Stimulated activated naive CD8-positive, alpha-beta T cell treated with anti-CD3 and anti-CD28 coated beads, Interleukin-15, Interleukin-2, amounts not matched to agents 100 U/mL and 50 U/mL, for 24 hours (primary cell): ENCODE measurements at regions not wholly inside any gene's neighbourhood (a gene's known extent, or its start where the extent isn't known, plus 50 kb on each side); places are given as distances from the start of the nearest gene placed in this dataset.

Experiments used
- ATAC-seq: fragments of 150-1000 bp; cut with Tn5 transposase; one replicate; pipeline ENCODE4 v1.10.0; 2021
- DNase-seq: peaks from one replicate; pipeline ENCODE4 v3.0.0; 2021

DNA sequence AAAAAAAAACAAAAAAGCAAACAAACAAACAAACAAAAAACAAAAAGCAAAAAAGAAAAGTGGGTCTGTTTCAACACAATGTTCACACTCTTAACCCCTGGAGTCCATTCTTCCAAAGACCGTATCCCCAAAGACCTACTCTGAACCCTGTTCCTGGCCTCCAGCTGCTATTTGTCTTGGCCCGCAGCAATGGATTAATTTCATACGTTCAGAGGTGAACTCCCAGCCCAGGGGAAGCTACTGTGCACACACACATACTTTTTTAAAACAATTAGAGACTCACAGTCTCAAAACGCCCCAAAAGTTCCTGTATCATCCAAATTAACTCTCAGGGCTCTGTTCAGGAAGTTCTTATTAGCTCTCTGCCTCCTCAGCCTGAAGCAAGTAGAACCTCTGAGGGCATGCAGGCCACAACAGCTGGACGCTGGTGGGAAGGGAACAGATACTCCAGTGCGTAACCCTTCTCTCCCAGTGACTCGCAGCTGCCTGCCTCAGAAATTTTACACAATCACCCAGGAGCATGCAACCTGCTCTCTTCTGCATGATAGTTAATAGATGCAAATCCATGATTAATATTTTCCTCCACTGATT, 395.4 kb downstream of the RRAGC start:
- ATAC-seq = no peak

DNA sequence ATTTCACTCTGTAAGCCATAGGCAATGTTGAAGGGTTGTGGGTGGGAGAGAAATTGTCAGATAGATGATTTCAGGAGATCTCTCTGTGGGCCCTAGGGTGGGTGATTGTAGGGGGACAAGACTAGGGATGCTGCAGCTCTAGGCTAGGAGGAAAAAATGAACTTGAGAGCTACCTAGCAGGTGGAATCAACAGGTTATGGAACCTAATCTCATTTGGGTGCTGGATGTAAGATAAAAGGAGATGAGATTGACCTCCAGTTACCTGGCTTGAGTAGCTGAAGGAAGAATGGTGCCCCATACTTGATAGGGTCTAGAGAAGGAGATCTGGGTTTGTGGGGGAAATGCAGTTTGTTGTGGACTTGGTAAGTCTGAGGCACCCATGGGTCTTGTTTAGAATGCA, 396.5 kb downstream of the RRAGC start:
- DNase-seq = no peak

More for the DNA sequence above, 395.4 kb downstream of the RRAGC start:
- no peak for DNase-seq

DNA sequence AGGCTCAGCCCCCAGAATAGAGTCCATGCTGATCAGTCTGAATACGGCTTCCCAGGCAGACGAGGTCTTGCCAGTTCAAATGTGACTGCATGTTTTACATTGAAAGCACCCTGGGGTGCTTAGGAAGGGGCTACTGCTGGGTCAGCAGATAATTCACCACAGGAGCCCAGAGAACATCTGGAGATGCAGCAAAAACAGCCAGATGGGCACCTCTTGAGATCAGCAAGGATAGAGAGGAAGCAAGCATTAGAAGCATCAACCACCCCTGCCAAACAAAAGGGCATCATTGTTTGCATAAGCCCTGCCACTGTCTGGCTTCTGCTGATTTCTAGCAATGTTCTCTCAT, 403.1 kb downstream of the RRAGC start:
- DNase-seq = no peak
- no peak for ATAC-seq

More for the DNA sequence above, 396.5 kb downstream of the RRAGC start:
- no peak for ATAC-seq

DNA sequence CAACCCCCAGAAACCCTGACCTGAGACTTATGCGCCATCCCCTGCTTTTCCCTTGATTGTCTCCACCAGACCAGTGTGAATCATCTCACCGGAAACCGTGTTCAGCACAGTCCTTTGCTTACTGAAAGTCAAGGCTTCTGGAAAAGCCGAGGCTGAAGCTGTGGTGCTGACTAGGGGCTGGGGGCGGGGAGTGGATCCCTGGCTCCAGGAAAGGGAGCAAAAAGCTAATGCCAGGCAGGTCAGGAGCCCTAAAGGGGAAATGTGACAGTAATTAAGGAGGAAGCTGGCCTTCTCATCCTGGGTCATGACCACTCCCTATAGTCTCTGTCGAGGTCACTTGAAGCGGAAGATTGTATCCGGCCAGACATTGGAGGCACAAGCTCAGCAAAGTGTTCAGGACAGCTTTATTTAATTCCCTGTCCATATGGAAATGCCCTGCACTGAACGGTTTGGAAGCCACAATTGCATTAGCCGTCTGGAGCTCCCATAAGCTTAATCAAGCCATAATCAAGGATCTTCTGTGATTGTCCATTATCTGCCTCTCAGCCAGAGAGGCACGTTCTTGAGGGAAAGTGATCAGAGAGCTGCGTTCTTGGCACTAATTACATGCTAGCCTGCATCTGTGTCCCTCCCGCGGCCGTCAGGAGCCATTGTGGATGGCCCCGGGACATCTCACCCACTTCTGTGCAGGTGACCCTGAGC, 403.6 kb downstream of the RRAGC start:
- ATAC-seq = no peak

DNA sequence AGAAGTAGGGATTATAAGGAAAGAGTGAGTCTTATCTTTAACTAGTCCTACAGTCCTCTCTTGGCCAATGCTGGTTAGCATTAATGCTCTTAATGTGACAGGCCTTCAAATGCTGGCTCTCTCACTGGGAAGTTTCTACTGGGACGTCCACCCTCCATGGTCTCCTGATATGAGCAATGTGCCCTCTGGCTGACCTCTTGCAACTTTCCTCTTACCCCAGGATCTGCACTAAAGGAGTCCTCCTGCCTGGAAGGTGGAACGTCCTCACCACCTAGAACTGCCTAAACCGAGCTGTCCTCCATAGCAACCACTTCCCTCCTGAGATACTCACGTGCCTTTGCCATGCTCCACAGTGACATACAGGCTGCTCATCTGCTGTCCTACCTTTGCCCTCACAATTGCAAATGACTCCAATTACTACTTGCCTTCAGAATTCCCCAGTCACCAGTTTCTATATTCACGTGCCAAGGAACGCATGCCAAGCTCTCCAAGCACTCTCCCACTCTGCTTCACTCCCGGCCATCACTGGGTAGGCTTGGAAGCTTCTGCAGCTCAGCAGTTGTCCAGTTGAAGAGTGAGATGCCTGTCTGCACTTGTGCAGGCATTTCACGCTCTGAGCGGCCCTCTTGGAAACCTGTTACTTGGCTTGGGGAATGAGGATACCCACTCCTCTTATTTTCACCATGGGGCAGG, 404.7 kb downstream of the RRAGC start:
- DNase-seq = no peak
- no peak for ATAC-seq

More for the DNA sequence above, 403.6 kb downstream of the RRAGC start:
- DNase-seq = no peak

DNA sequence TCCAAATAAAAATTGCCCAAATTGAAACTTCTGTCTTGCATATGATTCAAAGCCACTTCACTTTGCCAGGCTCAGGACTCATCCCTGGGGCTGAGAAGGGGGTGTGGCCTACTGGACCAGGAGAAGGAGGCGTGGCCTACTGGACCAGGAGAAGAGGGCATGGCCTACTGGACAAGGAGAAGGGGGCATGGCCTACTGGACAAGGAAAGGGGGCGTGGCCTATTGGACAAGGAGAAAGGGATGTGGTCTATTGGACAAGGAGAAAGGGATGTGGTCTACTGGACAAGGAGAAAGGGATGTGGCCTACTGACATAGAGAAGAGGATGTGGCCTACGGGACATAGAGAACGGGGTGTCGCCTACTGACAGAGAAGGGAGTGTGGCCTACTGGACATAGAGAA, 405.3 kb downstream of the RRAGC start:
- no peak for ATAC-seq
- no peak for DNase-seq

DNA sequence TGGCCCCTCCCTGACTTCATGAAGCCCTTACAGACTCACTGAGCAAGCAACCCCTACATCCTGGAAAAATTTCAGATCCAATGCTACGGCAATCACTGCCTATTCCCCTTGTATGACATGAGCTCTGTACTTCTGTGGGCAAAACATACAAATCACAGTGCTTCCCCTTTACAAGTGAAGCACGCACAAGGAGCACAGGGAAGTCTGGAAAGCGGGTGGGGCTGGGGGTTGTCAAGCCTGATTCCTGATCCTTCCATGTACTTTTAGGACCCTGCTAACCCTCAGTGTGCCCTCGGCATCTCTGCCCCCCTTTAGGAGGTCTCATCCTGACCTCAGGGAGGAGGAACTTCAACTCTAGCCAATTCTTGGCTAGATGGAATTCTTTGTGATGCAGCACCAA, 405.7 kb upstream of the POU3F1 start:
- DNase-seq (no peak), ATAC-seq (no peak)

DNA sequence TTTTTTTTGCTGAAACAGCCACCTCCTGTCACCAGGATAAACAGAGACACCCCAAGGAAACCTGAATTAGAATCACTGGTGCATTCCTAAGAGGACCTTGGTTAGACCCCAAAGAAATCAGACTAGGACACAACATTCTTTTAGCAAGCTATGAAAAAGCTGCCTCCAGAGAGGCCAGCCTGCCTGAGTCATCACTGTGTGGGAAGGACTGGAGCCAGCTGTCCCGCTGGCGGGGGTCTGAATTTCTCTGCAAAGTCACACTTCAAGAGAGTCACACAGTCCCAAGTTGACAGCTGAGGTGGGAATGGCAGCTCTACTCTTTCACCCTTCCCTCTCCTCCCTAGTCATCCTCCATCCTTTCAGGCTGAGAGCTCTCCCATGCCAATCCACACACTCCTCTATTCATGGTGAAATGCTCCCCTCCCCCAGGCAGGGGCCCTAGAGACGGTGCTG, 405.0 kb upstream of the POU3F1 start:
- no peak for DNase-seq
- ATAC-seq = peak; percentile 43

DNA sequence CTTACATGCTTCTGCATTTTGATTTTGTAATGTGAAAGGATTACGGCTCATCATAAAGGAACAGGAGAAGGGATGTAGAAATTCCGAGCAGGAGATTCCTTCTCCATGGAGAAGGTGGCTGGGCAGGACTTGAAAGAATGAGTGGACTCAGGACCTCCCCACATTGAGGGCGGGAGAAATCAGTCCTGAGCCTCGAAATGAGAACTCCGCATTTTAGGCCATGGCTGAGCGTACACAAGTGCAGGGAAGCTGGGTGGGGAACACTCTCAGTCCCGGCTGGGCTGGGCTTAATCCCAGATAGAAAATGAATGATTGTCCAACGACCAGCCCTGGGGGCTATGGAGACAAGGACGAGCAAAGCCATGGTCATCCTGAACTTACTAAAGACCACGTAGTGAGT, 402.3 kb upstream of the POU3F1 start:
- ATAC-seq = no peak
- no peak for DNase-seq

DNA sequence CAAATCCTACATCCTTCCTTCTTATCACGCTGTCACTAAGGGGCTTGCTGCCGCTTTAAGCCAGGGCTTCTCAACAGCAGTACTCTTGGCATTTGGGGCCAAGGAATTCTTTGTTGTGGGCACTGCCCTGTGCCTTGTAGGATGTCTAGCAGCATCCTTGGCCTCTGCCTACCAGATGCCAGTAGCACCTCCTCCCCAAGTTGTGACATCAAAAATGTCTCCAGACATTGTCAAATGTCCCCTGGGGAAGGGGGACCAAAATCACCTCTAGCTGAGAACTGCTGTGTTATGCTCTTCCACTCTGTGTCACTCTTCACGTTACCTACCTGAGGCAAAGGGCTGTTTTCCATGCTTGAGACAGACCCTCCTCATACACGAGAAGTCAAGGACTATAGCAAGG, 400.3 kb upstream of the POU3F1 start:
- no peak for ATAC-seq
- DNase-seq = no peak

DNA sequence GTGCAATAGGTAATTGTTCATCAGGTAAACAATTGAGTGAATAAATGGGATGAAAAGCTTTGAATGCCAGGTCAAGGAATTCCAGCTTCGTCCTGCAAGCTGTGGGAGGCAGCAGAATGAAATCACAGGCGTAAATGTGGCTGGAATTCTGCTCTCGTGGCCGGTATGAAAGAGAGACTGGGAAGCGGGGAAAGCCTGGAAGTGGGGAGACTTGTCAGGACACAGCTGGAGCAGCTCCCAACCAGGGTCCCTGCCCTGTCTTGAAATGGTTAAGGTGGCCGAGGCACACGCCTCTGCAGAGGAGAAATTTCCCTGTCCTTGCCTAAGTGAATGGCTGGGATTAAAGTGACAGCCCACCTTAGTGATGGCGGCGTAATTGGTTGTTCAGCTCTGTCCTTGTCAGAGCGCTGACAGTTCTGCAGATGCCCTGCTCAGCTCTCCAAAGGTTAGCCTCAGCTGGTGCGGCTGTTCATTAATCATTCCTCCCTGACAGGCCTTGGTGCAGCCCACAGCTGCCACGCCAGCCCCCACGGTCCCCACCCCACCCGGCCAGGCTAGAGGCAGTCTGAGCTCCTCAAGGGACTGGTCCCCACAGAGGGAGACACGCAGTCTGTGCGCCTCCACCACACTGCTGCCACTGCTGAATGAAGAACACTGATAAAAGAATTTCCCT, 398.3 kb upstream of the POU3F1 start:
- DNase-seq = no peak
- ATAC-seq = no peak

DNA sequence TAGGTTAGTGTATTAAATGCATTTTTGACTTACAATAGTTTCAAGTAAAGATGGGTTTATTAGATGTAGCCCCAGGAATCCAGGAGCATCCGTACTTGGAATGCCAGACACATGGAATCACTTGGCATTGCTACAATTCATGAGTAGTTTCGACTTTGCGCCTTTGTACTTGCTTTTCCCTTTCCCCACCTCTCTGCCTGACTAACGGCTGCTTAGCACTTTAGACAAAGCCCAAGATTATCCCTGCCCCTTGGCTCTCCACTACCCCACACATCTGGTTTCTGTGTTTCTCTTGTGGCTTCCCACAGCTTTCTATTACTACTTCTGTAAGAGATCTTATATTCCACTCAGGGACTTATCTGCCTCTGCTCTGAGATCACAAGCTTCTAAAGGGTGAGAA, 397.7 kb upstream of the POU3F1 start:
- DNase-seq (no peak), ATAC-seq (no peak)

DNA sequence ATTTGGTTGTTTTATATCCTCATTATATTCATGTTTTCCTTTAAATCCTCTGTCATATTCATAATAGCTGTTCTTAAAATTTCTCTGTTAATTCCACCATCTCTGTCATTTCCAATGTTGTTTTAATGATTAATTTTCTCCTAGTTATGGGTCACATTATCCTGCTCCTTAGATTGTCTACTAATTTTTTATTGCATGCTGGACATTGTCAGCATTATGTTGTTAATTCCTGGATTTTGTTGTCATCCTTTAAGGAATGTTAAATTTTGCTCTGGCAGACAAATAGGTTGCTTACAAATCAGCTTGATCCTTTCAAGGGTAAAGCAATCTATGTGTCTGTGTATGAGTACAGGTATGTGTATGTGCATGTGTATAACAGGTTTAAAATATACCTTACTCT, 393.8 kb upstream of the POU3F1 start:
- ATAC-seq = no peak
- no peak for DNase-seq

DNA sequence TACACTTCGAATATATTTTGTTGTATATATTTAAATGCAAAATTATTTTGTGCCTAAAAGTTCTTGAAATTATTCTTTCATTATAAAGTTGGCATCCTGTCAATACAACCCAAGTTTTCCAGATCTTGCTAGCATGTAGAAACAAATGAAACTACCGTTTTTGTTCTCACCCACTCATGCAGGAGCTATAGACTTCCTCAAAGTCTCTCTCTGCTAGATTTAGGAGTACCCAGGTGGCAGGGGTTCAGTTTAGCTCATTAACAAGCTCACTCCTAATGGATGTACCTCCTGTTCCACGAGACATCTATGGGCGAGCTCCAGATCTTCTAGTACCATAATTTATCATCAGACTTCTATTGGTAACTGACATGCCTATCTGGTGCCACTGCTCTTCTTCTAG, 390.2 kb upstream of the POU3F1 start:
- ATAC-seq (no peak), DNase-seq (no peak)

DNA sequence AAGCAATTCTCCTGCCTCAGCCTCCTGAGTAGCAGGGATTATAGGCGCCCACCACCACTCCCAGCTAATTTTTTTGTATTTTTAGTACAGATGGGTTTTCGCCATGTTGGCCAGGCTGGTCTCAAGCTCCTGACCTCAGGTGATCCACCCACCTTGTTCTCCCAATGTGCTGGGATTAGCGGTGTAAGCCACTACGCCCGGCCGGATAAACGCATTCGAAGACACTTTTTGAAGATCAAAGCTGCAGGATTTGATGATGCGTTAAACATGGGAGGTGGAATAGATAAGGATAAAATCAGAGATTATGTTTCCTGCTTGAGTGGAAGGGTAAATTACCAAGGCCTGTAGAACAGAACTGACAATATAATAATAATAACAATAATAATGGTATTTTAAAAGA, 389.4 kb upstream of the POU3F1 start:
- DNase-seq (no peak), ATAC-seq (no peak)

DNA sequence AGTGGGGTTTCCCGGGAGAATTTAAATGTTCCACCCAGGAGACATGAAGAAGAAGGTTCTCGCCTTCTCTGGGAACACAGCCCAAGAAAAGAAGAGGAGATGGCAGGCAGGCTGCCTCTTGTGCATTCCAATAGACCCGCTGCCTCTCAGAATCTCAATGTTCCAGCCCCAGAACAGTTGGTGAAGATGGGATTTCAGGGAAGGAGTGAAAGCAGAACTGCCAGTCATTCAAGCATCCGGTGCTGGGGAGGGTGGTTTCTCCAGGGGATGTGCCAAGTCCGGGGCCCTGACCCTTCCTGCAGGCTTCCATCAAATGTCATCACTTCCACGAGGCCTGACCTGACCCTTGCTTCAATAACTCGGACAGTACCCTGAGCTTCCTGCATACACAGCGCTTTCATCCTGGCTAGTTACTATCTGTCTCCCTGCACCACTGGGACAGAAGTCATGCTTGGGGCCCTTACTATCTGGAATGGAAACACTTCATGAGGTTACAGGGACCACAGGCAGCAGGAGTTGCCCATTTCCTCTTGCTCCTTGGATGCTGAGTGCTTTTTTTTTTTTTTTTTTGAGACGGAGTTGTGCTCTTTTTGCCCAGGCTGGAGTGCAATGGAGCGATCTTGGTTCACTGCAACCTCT, 386.6 kb upstream of the POU3F1 start:
- no peak for DNase-seq

DNA sequence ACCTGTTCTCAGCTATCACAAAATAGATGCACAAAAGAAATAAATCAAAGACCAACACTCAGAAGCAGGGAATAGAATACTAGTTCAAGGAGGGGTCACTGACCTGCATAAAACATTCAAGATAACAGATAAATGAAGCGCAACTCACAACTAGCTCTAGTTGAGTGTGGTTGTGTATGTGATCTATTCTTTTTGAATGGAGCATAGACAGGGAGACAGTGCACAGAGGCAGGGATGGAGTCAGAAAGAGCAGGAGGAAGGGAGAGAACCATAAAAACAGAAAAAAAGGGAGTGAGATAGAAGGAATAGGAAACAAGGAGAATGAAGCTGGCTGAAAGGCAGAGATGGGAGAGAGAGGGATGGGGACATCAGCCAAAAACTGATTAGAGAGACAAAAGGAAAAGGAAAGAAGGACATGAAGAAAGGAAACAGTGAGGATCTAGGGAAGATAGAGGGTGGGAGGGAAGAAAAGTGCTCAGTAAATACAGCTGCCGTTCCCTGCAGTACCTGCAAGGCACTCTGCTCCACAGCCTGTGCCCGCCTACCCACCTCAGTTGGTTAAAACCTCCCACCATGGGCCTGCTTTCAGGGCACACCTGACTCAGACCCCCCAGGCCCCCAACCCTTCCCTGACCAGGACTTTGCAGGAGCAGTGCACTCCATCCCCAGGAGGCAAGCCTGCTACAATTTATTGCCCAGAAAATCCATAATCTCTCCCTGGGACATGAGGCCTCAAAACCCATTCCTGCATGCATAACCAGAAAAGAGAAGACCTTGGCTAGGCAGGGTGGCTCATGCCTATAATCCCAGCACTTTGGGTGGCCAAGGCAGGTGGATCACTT, 385.2 kb upstream of the POU3F1 start:
- DNase-seq (no peak), ATAC-seq (no peak)

More for the DNA sequence above, 386.6 kb upstream of the POU3F1 start:
- ATAC-seq = no peak

DNA sequence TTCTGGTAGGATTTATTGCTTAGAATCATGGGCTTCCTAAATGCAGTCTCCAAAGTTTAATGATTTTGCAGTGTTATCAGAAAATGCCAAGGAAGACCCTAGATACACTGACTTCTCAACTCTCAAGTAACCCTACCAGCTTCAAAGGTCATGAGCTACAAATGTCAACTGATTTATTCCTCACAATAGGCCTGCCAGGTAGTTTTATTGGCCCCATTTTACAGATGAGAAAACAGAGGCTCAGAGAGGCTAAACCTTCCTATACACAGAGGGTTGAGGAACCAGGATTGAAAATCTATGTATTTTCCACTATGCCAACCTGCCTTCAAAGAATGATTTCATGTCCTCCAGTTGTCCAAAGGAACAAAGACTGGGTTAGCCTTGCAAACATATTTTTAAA, 384.4 kb upstream of the POU3F1 start:
- ATAC-seq = no peak
- no peak for DNase-seq

DNA sequence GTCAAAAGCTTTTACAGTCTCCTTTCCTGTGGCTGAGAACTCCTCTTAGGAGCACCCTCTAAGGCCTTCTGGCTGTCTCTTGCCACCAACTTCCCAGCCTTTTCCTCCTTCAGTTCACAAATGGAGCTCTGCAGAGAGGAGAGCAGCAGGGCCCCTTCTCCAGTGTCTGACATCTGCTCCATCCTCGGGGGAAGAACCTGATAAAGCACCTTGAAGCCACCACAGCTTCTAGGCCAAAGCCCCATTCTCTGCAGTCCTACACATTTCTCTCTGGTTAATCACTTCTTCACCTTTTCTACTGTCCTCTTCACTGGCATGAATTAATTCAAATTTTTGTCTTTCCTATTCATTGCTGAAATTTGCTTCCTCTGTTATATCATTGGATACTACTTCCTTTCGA, 378.1 kb upstream of the POU3F1 start:
- DNase-seq (no peak), ATAC-seq (no peak)

DNA sequence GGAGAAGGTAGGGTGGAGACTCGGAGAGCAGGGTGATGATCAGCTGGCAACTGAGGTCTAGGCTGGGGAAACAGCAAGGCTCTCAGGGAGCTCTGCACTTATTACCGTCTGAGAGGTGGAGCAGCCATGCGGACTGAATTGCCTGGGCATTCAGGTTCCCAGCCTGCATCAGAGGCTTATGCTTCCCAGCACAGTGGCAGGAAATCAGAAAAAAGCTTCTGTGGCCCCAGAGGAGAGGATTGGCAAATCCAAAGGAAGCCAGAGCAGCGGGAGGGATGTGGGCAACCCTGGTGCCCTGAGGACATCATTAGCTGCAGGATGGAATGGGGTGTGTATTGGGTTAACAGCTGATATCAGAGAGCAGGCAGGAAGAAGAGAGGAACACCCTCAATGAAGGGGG, 374.1 kb upstream of the POU3F1 start:
- DNase-seq = no peak
- ATAC-seq = no peak

DNA sequence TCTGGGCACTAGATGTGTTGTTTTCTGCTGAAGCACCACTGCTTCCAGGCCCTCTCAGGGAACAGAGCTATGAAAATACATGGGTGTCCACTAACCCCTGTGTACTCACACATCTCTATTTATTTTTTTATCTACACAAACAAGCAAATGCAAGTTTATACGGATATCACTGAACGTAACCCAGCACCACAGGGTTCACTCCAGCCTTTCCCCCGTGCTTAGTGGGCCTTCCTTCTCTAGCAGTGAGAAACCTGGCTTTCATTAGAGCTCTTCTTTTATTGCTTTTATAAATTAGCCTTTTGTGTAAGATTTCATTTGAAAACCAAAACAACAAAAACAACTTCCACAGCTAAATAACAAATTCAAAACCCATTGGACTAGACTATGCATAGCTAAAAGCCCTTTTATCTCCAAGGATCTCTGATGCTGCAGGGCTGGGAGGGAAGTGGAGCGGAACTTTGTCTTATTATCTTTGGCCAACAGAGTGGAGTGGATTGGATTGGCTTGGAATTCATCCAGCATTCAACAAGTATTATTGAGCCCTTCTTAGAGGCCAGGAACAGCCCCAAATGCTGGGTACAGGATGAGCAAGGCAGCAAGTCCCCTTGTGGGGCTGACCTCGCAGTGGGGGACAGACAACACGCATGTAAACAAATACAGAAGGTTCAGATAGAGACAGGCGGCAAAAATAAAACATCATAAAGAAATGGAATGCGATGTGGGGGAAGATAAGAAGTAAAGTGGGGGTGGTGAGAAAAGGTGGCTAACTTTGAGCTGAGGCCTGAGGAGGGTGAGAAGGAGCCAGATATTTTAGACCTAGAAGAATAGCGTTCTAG, 371.8 kb upstream of the POU3F1 start:
- ATAC-seq = no peak
- DNase-seq = no peak
